Hepatocyte (in vitro differentiated cells): ENCODE measurements at regions not wholly inside any gene's neighbourhood (a gene's known extent, or its start where the extent isn't known, plus 50 kb on each side); places are given as distances from the start of the nearest gene placed in this dataset.

Experiments used
- DNase-seq: peaks from one replicate; pipeline ENCODE4 v3.0.0-alpha.2; 2016; ENCODE audit warnings: low spot score
- H2AFZ ChIP-seq: fragments of 200-600 bp; sonication (generic); 2 replicates; pipeline ENCODE4 v1.6.0; 2016; ENCODE audit warnings: antibody characterized with exemption, mild to moderate bottlenecking
- H3K27ac ChIP-seq: fragments of 200-600 bp; sonication (generic); 2 replicates; pipeline ENCODE4 v1.5.1; 2016; ENCODE audit warnings: mild to moderate bottlenecking
- H3K27me3 ChIP-seq: fragments of 200-600 bp; sonication (generic); 2 replicates; pipeline ENCODE4 v1.6.1; 2016
- H3K36me3 ChIP-seq: fragments of 200-600 bp; sonication (generic); replicated peaks from 2 replicates; pipeline ENCODE4 v1.5.1; 2016; ENCODE audit warnings: low read depth; ENCODE audit not compliant: insufficient read depth
- H3K4me1 ChIP-seq: fragments of 200-600 bp; sonication (generic); 2 replicates; pipeline ENCODE4 v1.5.1; 2016; ENCODE audit warnings: mild to moderate bottlenecking, moderate library complexity; ENCODE audit not compliant: insufficient read depth
- H3K4me2 ChIP-seq: fragments of 200-600 bp; sonication (generic); 2 replicates; pipeline ENCODE4 v1.6.0; 2016
- H3K4me3 ChIP-seq: fragments of 200-600 bp; sonication (generic); 2 replicates; pipeline ENCODE4 v1.5.1; 2016; ENCODE audit warnings: mild to moderate bottlenecking
- H3K79me2 ChIP-seq: fragments of 200-600 bp; sonication (generic); 2 replicates; pipeline ENCODE4 v1.6.0; 2017; ENCODE audit warnings: mild to moderate bottlenecking
- H3K9me2 ChIP-seq: fragments of 200-600 bp; sonication (generic); replicated peaks from 2 replicates; pipeline ENCODE4 v1.6.0; 2017; ENCODE audit warnings: mild to moderate bottlenecking; ENCODE audit not compliant: insufficient read depth
- H3K9me3 ChIP-seq: fragments of 200-600 bp; sonication (generic); 2 replicates; pipeline ENCODE4 v1.5.1; 2016; ENCODE audit warnings: low read depth, mild to moderate bottlenecking
- H4K20me1 ChIP-seq: fragments of 200-600 bp; sonication (generic); 2 replicates; pipeline ENCODE4 v1.6.0; 2016; ENCODE audit warnings: mild to moderate bottlenecking; ENCODE audit not compliant: insufficient read depth, poor library complexity, severe bottlenecking
- CTCF ChIP-seq: fragments of 200-600 bp; sonication (generic); IDR thresholded peaks from 2 replicates; pipeline ENCODE4 v1.5.1; 2016; ENCODE audit warnings: antibody characterized with exemption, mild to moderate bottlenecking; ENCODE audit not compliant: poor library complexity
- EZH2 ChIP-seq: fragments of 200-600 bp; sonication (generic); IDR thresholded peaks from 2 replicates; pipeline ENCODE4 v1.6.1; 2016; ENCODE audit warnings: antibody characterized with exemption, mild to moderate bottlenecking, borderline replicate concordance
- EZH2phosphoT487 ChIP-seq: fragments of 200-600 bp; sonication (generic); IDR thresholded peaks from one replicate; pipeline ENCODE4 v1.6.1; 2018; ENCODE audit warnings: antibody characterized with exemption, mild to moderate bottlenecking, low read depth, moderate library complexity; ENCODE audit not compliant: unreplicated experiment, severe bottlenecking
- WGBS: methylation state at CpG from one replicate; pipeline ENCODE4 v1.1.6; 2016; ENCODE audit warnings: low lambda C conversion rate; ENCODE audit errors: missing lambda C conversion rate; 5-methylcytosine and 5-hydroxymethylcytosine counted together

GRCh38 chr20:48352042-48352441, 475.8 kb downstream of the PREX1 start:
- H3K4me2 ChIP-seq = no peak overlapping the region
- no peak for DNase-seq
- H3K27me3 ChIP-seq = no peaks in the 10 kb centered on the region
- TF ChIP-seq CTCF (no peak), EZH2 (no peak), EZH2phosphoT487 (no peak)
- no peak overlapping the region for H2AFZ ChIP-seq
- no peaks in the 10 kb centered on the region for H4K20me1 ChIP-seq
- H3K27ac ChIP-seq = no peak overlapping the region
- no peaks in the 10 kb centered on the region for H3K9me2 ChIP-seq
- H3K36me3 ChIP-seq = no peaks in the 10 kb centered on the region
- no peak overlapping the region for H3K4me3 ChIP-seq
- no peaks in the 10 kb centered on the region for H3K4me1 ChIP-seq
- H3K9me3 ChIP-seq = peaks cover 3% of the 10 kb centered on the region
- WGBS = 92% methylated on average over 2 of the region's 2 CpGs
- no peaks in the 10 kb centered on the region for H3K79me2 ChIP-seq

DNA sequence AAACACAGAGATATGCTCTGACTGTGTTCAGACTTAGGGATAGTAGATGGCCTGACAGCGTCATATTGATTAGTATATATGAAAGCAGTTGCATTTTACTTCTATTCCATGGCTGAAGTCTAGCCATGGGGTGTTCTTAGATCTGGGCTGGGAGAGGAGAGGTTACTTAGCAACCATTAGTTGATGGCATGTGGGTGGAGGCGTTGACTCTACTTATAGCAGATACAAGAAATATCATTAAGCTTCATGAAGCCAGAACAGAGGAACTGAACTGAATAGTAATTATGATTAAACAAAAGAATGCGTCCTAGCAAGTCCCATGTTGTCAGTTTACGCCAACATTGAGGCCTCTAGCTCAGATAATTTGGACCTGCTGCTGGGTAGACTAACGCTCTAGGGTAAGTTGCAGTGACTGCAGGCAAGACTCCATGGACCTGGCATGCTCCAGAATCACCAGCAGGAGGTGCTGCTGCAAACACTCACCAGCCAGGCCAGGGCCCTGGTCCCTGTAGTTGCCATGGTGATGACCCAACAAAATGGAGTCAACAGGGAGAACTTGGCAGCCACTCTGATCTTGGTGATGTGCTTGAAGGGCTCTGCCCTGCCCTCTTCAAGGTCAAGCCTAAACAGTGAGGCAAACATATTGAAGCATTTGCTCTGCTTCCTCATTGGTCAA, 477.3 kb downstream of the PREX1 start:
- H3K4me2 ChIP-seq = no peak overlapping the region
- no peaks in the 10 kb centered on the region for H3K79me2 ChIP-seq
- TF ChIP-seq EZH2phosphoT487 = no peak
- no peak for TF ChIP-seq EZH2
- TF ChIP-seq CTCF = peak; percentile 19
- no peaks in the 10 kb centered on the region for H3K27me3 ChIP-seq
- DNase-seq = no peak
- H3K9me2 ChIP-seq = no peaks in the 10 kb centered on the region
- no peaks in the 10 kb centered on the region for H3K36me3 ChIP-seq
- no peaks in the 10 kb centered on the region for H4K20me1 ChIP-seq
- H3K4me3 ChIP-seq = no peak overlapping the region
- 85% methylated on average over 5 of the region's 5 CpGs for WGBS
- no peak overlapping the region for H3K27ac ChIP-seq
- H3K9me3 ChIP-seq = peaks cover 3% of the 10 kb centered on the region
- H2AFZ ChIP-seq = no peak overlapping the region
- no peaks in the 10 kb centered on the region for H3K4me1 ChIP-seq

GRCh38 chr20:48349656-48350055, 478.1 kb downstream of the PREX1 start:
- Histone ChIP-seq H3K27ac (no peak overlapping the region), H3K4me2 (no peak overlapping the region), H3K9me2 (no peaks in the 10 kb centered on the region), H2AFZ (no peak overlapping the region), H3K9me3 (peaks cover 3% of the 10 kb centered on the region), H4K20me1 (no peaks in the 10 kb centered on the region), H3K4me1 (no peaks in the 10 kb centered on the region), H3K79me2 (no peaks in the 10 kb centered on the region), H3K27me3 (no peaks in the 10 kb centered on the region), H3K36me3 (no peaks in the 10 kb centered on the region), H3K4me3 (no peak overlapping the region)
- 79% methylated on average over 4 of the region's 4 CpGs for WGBS
- DNase-seq = no peak
- TF ChIP-seq CTCF (no peak), EZH2phosphoT487 (no peak), EZH2 (no peak)

GRCh38 chr20:48348022-48348421, 479.8 kb downstream of the PREX1 start:
- TF ChIP-seq EZH2phosphoT487 = no peak
- TF ChIP-seq EZH2 = no peak
- no peak for TF ChIP-seq CTCF
- Histone ChIP-seq H2AFZ (no peak overlapping the region), H3K4me3 (no peak overlapping the region), H3K4me1 (no peaks in the 10 kb centered on the region), H4K20me1 (no peaks in the 10 kb centered on the region), H3K9me3 (no peaks in the 10 kb centered on the region), H3K36me3 (no peaks in the 10 kb centered on the region), H3K9me2 (no peaks in the 10 kb centered on the region), H3K79me2 (no peaks in the 10 kb centered on the region), H3K27me3 (no peaks in the 10 kb centered on the region), H3K27ac (no peak overlapping the region), H3K4me2 (no peak overlapping the region)
- DNase-seq = no peak
- 73% methylated on average over 3 of the region's 3 CpGs for WGBS
